Ovary (tissue), 3 donors: ENCODE measurements at regions not wholly inside any gene's neighbourhood (a gene's known extent, or its start where the extent isn't known, plus 50 kb on each side); places are given as distances from the start of the nearest gene placed in this dataset.

Experiments used
- POLR2A ChIP-seq: fragments of 450-650 bp; IDR thresholded peaks from one replicate; pipeline ENCODE4 v1.6.1; 2017; ENCODE audit warnings: antibody characterized with exemption, mild to moderate bottlenecking, moderate library complexity
- TF ChIP-seq, protein P1 (sequence below), 3 donors: fragments of 450-650 bp in 2 of 3; fragments of 200-600 bp in 1 of 3; IDR thresholded peaks; one replicate each; pipeline versions ENCODE4 v1.5.1 to v1.8.0; 2016 to 2022; ENCODE audit warnings: antibody characterized with exemption in 3 of 3, mild to moderate bottlenecking in 1 of 3
- donor health status: DM: no; HTN: no; CAD: no.

DNA sequence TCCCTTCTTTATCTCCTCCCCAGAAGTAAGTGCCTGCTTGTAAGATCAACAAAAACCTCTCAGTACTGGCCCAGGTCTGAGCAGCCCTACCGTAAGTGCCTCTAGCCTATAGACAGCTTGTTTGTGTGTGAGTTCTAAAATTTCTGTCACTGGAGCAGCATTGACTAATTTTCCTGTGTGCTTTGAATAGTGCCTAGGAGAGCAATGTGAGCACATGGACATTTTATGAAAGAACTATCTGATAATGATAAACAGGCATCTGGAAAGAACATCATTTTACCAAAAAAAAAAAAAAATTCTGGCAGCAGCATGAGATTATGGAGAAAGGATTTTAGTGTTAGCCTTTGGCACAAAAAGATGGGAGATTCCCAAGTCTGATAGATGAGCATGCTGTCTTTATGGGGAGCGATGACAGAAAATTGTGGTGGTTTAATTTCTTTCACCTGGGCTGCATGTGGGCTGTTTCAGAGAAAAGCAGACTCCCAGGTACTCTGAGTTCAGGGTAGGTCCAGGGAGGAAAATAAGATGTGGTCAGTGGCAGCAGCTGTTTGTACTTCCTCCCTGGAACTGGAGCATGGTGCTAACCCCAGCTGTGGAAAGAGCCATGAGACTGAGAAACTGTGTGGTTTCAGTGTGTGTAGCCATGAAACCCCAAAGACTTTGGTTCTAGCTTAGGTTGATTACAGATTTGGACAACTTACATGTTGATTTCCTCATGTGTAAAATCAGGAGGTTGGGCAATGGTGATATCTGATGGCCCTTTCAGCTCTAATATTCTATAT is 419.9 kb downstream of the NTRK2 start:
- no peak for TF ChIP-seq POLR2A
- TF ChIP-seq, protein P1, sequence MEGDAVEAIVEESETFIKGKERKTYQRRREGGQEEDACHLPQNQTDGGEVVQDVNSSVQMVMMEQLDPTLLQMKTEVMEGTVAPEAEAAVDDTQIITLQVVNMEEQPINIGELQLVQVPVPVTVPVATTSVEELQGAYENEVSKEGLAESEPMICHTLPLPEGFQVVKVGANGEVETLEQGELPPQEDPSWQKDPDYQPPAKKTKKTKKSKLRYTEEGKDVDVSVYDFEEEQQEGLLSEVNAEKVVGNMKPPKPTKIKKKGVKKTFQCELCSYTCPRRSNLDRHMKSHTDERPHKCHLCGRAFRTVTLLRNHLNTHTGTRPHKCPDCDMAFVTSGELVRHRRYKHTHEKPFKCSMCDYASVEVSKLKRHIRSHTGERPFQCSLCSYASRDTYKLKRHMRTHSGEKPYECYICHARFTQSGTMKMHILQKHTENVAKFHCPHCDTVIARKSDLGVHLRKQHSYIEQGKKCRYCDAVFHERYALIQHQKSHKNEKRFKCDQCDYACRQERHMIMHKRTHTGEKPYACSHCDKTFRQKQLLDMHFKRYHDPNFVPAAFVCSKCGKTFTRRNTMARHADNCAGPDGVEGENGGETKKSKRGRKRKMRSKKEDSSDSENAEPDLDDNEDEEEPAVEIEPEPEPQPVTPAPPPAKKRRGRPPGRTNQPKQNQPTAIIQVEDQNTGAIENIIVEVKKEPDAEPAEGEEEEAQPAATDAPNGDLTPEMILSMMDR (IDR thresholded peaks at IDR 0.05): no peak
